Stimulated activated CD4-positive, alpha-beta T cell treated with anti-CD3 and anti-CD28 coated beads, Interleukin-12 subunit alpha, Interleukin-12 subunit beta, amount 100 ng/mL, for 48 hours (primary cell): ENCODE measurements at regions not wholly inside any gene's neighbourhood (a gene's known extent, or its start where the extent isn't known, plus 50 kb on each side); places are given as distances from the start of the nearest gene placed in this dataset.
"Not testable (repeated sequence)": the region's sequence is repeated elsewhere in the genome, so short reads cannot be mapped to it uniquely, and the experiment has no call there.

Source experiments
- DNase-seq, 3 donors: peaks; one replicate each; pipeline ENCODE4 v3.0.0-alpha.2; 2020; ENCODE audit warnings: low read depth in 2 of 3, low spot score in 1 of 3

DNA sequence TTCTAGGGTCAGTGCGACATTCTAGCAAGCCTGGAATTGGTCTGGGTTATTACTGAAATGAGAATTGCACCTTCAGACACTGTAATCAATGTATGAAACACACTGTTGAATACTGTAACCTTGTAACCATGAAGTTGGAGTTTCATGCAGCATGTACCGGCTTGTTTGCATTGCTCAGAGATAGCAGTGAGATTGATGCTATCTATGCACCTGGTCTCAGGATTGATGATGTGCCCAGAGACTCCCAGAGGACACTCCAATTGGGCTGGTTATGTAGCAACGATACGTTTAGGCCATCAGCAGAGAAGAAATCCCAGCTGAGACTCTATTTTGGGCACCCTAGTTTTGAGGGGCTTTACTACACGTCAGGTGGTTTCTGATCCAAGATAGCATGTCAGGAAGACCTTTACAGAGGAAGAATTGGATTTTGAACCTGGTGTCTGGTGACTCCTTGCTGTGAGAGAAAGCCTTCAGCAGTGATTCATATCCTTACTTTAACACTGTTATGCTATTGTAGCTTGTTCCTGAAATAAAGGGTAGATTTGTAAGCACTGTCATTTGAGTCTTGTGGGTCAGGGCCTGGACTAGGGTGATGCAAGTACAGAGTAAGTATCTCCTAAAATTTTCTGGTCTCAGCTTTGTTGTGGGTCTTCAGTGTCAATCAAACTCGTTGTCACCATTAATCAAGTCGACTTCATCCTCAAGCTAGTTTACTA, 305.1 kb upstream of the GULP1 start:
- no peak for DNase-seq

DNA sequence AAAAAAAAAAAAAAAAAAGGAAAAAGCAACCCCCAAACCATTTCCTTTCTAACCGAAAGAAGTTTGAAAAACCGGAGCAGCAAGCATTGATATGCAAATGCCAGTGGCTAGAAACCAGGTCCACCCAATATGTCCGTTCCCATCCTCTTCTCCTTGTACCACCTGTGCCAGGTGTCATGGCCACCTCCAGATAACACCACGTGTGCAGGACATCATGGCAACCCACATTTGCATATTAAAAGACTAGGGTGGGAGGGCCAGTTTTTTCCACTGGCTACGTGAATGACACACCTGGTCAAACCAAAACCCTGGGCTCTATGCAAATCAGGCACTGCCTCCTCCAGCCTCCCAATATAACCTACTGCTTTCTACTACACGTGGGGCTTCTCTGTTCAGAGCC, 303.3 kb upstream of the GULP1 start:
- DNase-seq: no peak

DNA sequence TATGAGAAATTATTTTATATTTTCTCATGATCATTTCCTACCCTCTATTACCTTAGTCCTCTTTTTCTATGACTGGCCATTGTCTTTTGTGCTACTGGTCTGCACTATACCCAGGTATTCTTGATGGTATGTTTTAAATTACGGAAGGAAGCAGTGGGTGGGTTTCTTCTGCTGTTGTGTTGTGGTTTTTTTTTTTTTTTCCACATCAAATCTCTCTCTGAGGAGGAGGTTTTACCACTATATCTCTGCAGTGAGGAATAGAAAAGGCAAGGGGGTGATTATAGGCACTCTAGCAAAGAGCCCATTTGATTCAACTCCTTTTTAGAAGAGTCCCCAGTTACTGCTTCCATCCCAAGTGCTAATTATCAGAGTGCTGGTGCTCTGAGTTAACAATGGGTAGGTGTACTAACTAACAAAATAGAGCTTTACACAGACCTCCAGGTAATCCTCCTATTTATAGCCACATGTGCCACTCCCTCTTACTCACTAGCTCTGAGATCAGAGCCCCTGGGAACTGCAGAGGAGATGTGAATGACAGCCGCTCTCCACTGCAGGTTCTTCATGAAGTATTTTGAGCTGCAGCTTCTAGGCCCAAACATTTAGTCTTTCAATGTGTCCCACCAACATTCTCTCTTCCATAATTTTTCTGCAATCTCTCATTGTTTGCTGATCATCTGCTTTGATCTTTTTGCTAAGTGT, 301.6 kb upstream of the GULP1 start:
- no peak for DNase-seq

DNA sequence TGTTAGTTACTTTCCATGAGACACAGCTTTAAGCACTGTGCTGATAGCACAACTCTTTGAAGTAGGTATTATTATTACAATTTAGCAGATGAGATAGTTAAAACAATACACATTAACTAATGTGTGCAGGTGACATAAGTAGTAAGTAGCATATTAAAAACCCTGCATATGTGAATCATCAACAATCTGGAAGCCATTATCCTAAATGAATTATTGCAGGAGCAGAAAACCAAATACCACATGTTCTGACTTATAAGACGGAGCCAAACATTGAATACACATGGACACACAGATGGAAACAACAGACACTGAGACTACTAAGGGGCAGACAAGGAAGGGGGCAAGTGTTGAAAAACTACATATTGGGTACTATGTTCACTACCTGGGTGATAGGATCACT, 300.3 kb upstream of the GULP1 start:
- no peak for DNase-seq

DNA sequence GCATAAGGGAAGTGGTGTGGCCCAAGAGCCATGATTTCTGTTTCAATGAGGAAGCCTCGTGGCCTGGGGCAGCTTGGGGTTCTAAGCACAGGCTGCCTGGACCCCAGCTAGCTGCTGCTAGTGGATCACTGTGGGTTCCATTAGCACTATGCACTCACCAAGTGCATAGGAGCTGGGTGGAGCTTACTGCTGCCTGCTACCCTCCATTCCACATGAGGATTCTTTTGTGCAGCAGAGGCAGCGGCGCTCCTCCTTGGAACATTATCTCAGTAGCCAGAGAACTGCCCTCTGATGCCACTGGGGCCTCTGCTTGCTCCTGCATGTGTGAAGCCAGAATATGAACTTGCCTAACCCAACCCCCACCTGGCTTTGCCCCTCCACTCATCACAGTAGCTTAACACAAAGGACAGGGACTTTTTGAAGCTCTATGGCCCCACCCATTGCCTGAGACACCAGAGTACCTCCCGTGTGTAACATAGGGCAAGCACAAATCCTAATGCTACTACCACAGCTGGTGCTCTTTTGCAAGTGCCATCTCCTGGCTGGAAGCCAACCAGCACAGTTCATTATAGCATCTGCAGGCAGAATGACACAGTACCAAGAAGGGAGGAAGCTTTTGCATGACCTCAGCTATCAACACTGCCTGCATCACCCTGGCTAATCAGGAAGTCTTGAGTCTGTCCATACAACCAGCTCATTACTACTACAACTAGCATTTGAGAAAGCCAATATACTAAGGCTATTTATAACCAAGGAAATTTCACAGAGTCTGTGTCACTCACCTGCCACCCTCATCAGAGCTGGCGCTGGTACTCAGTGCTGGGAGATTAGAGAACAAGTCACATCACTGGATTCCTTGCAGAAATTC, 297.0 kb upstream of the GULP1 start:
- no peak for DNase-seq

DNA sequence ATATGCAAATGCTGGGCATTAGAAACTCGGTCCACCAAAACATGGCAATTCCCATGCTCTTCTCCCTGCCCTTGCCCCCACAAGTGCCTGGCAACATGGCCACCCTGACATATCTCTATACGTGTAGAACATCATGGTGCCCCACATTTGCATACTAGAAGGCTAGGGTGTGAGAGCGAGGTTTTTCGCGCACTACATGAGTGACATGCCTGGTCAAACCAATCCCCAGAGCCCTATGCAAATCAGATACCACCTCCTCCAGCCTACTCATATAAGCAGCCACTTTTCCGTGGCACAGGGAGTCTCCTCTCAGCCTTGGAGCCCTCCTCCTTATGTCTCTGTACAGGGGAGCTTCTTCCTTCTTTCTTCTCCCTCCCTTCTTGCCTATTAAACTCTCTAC, 296.1 kb upstream of the GULP1 start:
- DNase-seq: no peak

DNA sequence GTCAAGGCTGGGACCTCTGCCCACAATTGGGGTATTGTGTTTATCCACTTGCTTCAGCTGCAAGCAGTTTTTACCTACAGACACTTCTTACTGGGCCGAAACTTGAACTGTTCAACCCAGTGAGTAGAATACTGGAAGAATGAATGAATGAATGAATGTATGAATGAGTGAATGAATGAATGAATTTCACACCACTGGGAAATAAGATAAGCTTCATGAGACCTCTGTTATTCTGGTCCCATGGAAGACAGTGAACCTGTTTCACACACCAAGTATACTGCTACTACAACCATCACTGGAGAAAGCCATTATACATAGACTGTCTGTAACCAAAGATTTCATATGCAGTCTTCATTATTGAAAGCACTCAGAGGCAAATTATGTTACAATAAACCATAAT, 295.0 kb upstream of the GULP1 start:
- no peak for DNase-seq

DNA sequence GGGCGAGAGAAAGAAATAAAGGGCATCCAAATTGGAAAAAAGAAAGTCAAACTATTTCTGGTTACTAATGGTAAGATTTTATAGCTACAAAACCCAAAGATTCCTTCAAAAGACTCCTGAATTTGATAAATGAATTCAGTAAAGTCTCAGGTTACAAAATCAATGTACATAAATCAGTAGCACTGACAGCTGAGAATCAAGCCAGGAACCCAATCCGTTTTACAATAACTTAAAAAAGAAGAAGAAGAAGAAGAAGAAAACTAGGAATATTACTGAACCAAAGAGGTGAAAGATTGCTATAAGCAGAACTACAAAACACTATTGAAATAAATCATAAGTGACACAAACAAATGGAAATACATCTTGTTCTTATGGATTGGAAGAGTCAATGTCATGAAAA, 291.5 kb upstream of the GULP1 start:
- DNase-seq: no peak

DNA sequence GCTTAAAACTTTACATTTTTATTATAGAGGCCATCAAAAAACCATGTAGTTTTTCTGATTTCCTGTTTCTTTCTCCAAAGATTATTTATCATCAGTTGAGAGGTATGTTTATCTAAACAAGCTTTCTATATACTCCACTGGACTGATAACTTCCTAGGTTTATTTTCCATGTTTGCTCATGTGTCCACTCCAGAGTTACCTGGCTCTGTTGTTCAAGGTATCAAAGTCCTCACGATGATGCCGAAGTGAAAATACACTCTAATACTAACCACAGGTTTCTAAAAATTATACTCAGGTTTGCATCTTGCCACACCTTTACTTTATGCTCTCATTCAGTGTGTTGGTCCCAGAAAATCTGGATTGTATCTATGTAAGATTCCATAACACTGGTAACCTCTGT, 287.9 kb upstream of the GULP1 start:
- DNase-seq: no peak

DNA sequence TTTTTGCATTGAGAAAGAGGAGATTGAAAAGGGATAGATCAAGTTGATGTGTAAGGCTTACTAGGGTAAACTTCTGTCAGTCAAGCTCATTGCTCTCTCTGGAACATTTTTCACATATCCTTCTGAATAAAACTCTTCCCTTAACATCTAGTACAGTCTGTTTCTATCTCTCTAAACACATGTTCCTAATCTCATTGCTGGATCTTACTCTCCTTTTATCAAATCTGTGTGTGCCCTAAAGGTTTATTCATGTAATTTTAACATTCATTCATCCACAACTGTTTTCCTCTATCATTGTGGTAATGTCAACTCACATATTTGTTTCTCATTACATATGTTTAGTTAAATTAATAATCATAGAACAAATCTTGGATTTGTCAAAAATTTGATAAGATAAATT, 277.9 kb upstream of the GULP1 start:
- DNase-seq: no peak

DNA sequence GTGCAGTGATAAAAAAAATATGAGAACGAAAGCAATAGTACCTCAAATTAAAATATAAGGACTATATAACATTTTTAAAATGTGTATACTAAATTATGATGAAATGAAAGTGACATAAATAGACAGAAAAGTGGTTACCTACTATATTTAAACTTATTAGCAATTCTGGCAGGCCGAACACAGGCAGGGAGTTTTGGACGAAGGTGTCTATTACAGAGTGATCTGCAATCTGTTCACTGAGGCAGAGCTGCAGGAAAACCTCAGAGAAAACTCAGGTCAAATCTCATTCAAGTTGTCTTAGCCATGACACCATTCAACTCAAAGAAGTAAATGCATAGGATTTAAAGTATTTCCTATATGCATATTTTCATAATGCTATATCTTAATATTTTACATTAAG, 274.8 kb upstream of the GULP1 start:
- no peak for DNase-seq

DNA sequence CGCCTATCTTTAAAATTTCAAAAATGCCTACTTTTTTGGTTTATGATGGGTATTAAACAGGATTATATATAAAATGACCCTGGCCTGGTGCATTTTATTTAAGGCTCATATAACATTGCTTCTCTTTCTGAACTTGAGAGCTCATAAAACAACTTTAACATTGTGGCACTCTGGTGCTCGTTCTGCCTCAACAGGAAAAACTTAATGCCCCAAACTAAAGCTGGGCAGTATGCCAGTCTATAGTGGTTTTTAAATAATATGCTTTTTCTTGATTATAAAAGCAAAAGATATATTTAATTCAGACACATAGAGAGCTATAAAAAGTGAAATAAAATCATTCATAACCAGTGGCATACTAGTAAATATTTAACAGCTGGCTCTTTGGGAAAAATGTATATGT, 269.3 kb upstream of the GULP1 start:
- DNase-seq: no peak

DNA sequence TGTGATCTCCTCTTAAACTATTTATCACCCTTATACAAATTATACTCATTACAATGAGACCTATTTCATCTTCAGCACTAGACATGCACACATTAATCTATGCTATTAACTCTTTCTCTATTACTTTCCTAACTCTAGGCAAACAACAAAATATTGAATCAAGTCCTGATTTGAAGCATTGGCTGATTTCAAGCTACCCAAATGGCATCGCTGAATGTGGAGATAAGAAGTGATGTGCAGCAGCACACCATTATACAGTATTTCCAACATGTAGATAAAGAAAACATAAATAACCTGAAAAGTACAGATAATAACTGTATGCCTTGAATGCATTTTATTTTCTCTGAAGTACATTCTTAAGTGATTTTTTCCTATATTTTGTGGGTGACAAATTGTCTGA, 268.6 kb upstream of the GULP1 start:
- DNase-seq: no peak

DNA sequence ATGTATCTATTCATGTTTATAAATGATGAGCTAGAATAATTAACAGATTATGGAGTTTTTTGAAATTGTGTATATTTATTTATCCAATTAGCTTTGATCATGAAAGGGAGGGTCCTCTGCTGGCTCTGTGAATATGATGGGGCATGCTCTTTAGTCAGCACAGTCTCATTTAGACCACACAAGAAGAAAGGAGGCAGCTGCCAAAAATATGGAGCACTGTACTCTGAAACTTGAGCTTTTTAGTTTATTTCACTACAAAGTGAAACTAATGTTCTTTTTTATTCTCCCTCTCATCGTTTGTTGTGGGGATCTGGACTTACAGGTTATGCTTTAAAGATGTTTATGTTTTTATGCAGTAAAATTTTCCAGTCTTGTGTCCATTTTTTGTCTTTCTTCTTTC, 266.9 kb upstream of the GULP1 start:
- DNase-seq: no peak

DNA sequence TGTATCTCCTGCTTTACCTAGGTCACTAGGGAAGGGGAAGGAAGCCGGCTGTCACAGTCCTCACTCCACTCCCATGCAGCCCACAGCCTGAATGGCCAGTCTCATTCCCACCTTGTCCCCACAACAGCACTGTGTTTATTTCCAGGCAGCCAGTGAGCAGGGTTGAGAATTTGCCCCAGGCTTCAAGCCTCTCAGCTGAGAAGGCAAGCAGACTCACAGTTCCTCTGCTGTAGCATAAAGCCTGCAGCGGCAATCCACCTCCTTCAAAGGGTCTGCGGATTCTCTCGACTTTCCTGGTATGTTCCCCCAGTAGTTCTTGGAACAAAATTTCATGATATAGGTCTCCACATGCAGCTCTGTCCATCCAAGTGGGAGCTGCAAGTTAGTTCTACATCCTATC, 262.9 kb upstream of the GULP1 start:
- DNase-seq: no peak

DNA sequence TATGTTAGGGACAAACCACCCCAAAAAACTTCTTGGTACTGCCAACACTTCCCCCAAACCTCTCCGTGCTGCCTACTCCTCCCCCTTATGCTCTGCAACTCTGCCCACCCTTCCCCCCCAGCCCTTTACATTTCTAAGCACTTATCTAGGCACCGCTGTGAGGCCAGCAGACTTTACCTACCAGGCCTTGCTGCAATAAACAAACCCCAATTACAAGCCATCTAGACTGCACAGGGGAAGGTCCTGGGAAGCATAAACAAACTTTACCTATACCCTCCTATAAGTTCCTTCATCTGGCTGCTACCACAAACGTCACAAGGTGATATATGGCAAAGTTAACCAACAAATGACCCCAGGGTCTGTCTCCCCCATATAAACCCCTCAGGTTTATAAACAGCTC, 259.4 kb upstream of the GULP1 start:
- no peak for DNase-seq

DNA sequence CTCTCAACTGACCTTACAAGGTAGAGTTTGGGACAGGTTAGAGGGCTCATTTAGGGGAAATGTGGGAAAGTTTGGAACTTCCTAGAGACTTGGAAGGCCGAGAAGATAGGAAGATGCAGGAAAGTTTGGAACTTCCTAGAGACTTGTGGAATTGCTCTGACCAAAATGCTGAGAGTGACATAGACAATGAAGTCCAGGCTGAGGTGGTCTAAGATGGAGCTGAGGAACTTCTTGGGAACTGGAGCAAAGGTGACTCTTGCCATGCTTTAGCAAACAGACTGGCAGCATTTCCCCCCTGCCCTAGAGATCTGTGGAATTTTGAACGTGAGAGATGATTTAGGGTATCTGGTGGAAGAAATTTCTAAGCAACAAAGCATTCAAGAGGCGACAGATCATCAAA, 258.9 kb upstream of the GULP1 start:
- DNase-seq: no peak

DNA sequence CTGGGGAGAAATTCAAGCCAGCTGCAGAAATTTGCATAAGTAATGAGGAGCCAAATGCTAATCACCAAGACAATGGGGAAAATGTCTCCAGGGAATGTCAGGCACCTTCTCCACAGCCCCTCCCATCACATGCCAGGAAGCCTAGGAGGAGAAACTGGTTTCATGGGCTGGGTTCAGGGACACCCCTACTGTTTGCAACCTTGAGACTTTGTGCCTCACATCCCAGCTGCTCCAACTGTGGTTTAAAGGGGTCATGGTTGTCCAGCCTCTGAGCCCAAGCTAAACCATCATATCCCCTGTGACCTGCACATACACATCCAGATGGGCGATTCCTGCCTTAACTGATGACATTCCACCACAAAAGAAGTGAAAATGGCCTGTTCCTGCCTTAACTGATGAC, 258.4 kb upstream of the GULP1 start:
- not testable (repeated sequence) for DNase-seq

DNA sequence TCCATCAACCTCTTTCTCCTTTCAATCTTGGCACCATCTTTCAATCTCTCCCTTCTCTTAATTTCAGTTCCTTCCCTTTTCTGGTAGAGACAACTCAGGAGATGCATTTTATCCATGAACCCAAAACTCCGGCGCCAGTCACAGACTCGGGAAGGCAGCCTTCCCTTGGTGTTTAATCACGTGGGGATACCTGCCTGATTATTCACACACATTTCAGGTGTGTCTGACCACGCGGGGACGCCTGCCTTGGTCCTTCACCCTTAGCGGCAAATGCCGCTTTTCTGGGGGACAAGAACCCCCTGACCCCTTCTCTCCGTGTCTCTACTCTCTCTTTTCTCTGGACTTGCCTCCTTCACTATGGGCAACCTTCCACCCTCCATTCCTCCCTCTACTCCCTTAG, 257.6 kb upstream of the GULP1 start:
- not testable (repeated sequence) for DNase-seq

DNA sequence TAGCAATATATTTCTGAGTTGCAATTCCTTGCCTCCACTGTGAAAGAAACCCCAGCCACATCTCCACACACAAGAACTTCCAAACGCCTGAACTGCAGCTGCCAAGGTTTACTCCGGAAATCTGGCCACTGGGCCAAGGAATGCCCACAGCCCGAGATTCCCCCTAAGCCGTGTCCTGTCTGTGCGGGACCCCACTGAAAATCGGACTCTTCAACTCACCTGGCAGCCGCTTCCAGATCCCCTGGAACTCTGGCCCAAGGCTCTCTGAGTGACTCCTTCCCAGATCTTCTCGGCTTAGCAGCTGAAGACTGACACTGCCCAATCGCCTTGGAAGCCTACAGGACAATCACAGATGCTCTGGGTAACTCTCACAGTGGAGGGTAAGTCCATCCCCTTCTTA, 256.3 kb upstream of the GULP1 start:
- DNase-seq: not testable (repeated sequence)

DNA sequence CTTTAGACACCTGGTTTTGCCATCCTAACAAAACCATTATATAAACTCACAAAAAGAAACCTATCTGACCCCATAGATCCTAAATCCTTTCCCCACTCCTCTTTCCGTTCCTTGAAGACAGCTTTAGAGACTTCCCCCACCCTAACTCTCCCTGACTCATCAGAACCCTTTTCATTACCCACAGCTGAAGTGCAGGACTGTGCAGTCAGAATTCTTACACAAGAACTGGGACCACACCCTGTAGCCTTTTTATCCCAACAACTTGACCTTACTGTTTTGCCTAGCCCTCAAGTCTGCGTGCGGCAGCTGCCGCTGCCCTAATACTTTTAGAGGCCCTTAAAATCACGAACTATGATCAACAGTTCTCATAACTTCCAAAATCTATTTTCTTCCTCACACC, 254.9 kb upstream of the GULP1 start:
- DNase-seq: not testable (repeated sequence)

DNA sequence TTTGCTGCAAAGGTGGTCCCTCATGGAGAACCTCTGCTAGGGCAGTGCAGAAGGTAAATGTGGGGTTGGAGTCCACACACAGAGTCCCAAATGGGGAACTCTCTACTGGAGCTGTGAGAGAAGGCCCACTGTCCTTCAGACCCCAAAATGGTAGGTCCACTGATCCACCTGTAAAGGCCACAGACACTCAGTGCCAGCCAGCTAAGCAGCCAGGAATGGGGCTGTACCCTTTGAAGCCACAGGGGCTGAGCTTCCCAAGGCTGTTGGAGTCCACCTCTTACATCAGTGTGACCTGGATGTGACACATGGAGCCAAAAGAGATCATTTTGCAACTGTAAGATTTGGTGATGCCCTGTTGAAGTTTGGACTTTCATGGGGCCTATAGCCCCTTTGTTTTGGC, 252.4 kb upstream of the GULP1 start:
- DNase-seq: no peak
